ENCODE measurements at regions not wholly inside any gene's neighbourhood (a gene's known extent, or its start where the extent isn't known, plus 50 kb on each side); places are given as distances from the start of the nearest gene placed in this dataset.

DNA sequence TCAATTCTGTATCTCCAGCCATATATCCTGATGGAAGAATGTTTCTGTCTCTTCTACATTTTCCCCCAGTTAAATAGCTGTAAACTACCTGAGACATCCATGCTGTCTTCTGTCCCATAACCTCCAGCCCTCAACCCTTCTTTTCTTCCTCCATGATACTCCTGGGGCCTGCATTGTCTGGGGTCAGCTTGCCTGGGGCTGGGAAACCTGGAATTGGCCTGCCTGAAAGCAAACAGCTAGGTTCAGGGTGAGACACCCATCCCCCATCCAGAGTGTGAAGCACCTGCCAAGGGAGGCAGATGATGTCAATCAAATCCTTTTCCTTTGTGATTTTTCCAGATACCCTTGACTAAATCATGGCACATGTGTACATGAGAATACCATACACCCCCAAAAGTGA, 313.7 kb upstream of the MGAT5 start:
- H3K27ac ChIP-seq, result no peak overlapping the region
- no peaks in the 10 kb centered on the region for H3K36me3 ChIP-seq
- intact Hi-C loops (cut with DNase I), result no loop called here
- no peaks in the 10 kb centered on the region for H3K4me1 ChIP-seq
- no peak overlapping the region for H3K4me3 ChIP-seq (replicated peaks in 1 of 3)
- H3K27me3 ChIP-seq, result no peaks in the 10 kb centered on the region
- no peaks in the 10 kb centered on the region for H3K9me3 ChIP-seq
- TF ChIP-seq POLR2A (IDR thresholded peaks at IDR 0.05), result no peak
- TF ChIP-seq, protein P1, sequence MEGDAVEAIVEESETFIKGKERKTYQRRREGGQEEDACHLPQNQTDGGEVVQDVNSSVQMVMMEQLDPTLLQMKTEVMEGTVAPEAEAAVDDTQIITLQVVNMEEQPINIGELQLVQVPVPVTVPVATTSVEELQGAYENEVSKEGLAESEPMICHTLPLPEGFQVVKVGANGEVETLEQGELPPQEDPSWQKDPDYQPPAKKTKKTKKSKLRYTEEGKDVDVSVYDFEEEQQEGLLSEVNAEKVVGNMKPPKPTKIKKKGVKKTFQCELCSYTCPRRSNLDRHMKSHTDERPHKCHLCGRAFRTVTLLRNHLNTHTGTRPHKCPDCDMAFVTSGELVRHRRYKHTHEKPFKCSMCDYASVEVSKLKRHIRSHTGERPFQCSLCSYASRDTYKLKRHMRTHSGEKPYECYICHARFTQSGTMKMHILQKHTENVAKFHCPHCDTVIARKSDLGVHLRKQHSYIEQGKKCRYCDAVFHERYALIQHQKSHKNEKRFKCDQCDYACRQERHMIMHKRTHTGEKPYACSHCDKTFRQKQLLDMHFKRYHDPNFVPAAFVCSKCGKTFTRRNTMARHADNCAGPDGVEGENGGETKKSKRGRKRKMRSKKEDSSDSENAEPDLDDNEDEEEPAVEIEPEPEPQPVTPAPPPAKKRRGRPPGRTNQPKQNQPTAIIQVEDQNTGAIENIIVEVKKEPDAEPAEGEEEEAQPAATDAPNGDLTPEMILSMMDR (IDR thresholded peaks at IDR 0.05), result no peak
- no peak for DNase-seq

DNA sequence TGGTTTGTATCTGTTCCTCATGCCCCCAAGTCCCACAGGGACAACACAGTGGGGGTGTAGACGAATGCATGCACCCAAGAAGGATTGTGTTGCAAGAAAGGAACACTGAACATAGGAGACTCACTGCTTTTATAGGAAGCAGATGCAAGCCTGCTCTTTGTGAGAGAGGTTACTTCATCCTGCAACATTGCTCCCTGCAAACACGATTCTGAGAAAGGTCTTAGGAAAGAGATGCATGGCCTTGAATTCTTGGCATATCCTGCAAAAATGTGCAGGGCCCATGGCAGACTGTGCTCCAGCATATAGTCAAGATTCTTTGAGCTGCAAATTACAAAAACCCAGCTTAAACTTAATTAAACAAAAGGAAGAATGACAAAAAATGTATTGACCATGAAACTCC, 312.2 kb upstream of the MGAT5 start:
- Histone ChIP-seq H3K27me3 (no peaks in the 10 kb centered on the region), H3K27ac (no peak overlapping the region), H3K4me1 (no peaks in the 10 kb centered on the region), H3K36me3 (no peaks in the 10 kb centered on the region), H3K9me3 (no peaks in the 10 kb centered on the region), H3K4me3 (replicated peaks in 1 of 3) (no peak overlapping the region)
- 13 to 47% methylated on average over 2 of the region's 2 CpGs for WGBS, 2 donors
- intact Hi-C loops (cut with DNase I), result no loop called here
- no peak for DNase-seq
- TF ChIP-seq, protein P1 (IDR thresholded peaks at IDR 0.05), result no peak
- no peak for TF ChIP-seq POLR2A (IDR thresholded peaks at IDR 0.05)

DNA sequence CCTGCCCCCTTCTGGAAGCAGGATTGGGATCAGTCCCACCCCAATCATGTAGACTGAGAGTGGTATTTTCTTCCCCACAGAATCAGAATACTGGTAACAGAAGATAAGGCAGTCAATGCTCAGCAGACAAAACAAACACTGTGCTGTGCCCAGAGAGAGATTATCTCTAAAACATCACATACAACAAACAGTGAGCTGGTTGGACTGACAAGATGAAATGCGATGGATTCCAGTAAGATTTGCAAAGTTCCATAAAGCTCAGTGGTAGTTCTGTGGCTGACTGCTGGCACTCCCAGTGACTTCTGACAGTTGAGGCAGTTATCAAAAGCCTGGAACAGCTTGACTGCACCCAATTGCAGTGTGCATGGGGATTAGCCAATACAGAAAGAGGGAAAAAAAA, 311.5 kb upstream of the MGAT5 start:
- TF ChIP-seq POLR2A (IDR thresholded peaks at IDR 0.05), result no peak
- TF ChIP-seq, protein P1 (IDR thresholded peaks at IDR 0.05), result no peak
- H3K36me3 ChIP-seq, result no peaks in the 10 kb centered on the region
- H3K9me3 ChIP-seq, result no peaks in the 10 kb centered on the region
- no peaks in the 10 kb centered on the region for H3K4me1 ChIP-seq
- DNase-seq, result no peak
- no peaks in the 10 kb centered on the region for H3K27me3 ChIP-seq
- H3K27ac ChIP-seq, result no peak overlapping the region
- intact Hi-C loops (cut with DNase I), result no loop called here
- H3K4me3 ChIP-seq (replicated peaks in 1 of 3), result no peak overlapping the region
- 74 to 86% methylated on average over 1 of the region's 1 CpG for WGBS, 2 donors

DNA sequence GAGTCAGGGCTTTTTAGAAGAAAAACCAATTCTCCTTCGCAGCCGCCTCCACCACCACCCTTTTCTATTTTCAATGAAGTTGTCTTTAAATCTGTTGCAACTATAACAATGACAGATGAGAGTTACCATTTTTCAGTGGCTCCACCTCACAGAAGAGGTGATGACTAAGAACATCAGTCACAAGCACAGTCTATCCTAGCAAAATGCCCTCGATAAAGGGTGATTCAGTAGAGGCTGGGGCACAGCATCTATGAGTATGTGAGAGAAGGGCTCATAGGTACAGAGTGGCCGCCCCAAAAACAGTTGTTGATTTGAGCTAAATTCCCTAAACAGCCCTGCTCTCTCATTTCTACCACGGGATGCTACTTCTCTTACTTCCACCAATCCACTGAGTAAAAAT, 310.8 kb upstream of the MGAT5 start:
- Histone ChIP-seq H3K4me3 (replicated peaks in 1 of 3) (no peak overlapping the region), H3K27me3 (no peaks in the 10 kb centered on the region), H3K9me3 (no peaks in the 10 kb centered on the region), H3K4me1 (no peaks in the 10 kb centered on the region), H3K27ac (no peak overlapping the region), H3K36me3 (no peaks in the 10 kb centered on the region)
- DNase-seq, result no peak
- intact Hi-C loops (cut with DNase I), result no loop called here
- 94 to 95% methylated on average over 5 of the region's 5 CpGs for WGBS, 2 donors
- TF ChIP-seq, protein P1 (IDR thresholded peaks at IDR 0.05), result no peak
- TF ChIP-seq POLR2A (IDR thresholded peaks at IDR 0.05), result no peak

DNA sequence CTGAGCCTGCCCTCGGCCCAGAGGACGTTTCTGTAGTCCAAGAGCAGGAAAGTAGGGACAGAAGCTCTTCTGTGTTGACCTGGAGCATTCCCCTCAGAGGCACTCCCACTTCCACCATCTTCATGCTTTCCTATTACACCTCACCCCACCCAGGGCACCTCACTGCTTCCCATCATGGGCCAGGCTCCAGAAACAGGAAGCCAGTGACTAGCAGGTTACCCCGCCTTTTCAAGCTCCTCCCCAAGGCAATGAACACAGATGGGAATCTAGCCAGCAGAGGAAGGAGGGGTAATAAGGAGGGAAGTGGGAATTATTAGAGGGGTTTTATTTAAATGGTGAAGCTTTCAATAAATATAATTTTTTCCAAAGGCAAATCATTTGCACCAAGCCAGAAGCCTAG, 308.8 kb upstream of the MGAT5 start:
- H3K9me3 ChIP-seq, result no peaks in the 10 kb centered on the region
- no peak overlapping the region for H3K27ac ChIP-seq
- 66 to 74% methylated on average over 3 of the region's 3 CpGs for WGBS, 2 donors
- intact Hi-C loops (cut with DNase I), result no loop called here
- no peaks in the 10 kb centered on the region for H3K27me3 ChIP-seq
- TF ChIP-seq POLR2A (IDR thresholded peaks at IDR 0.05), result no peak
- TF ChIP-seq, protein P1 (IDR thresholded peaks at IDR 0.05), result no peak
- H3K4me3 ChIP-seq (replicated peaks in 1 of 3), result no peak overlapping the region
- DNase-seq, result no peak
- H3K36me3 ChIP-seq, result no peaks in the 10 kb centered on the region
- no peaks in the 10 kb centered on the region for H3K4me1 ChIP-seq
